ENCODE measurements at regions not wholly inside any gene's neighbourhood (a gene's known extent, or its start where the extent isn't known, plus 50 kb on each side); places are given as distances from the start of the nearest gene placed in this dataset.
"Not testable (repeated sequence)": the region's sequence is repeated elsewhere in the genome, so short reads cannot be mapped to it uniquely, and the experiment has no call there.

GRCh38 chr11:92048415-92048814 lies 176.2 kb upstream of the FAT3 start:
- no peaks in the 10 kb centered on the region for H3K4me1 ChIP-seq (ENCODE audit: control insufficient read depth, insufficient read depth, low read length)
- peaks cover 4% of the 10 kb centered on the region for H3K9me3 ChIP-seq (ENCODE audit: control insufficient read depth, insufficient read depth, low read length)
- no peak overlapping the region for H3K27ac ChIP-seq (ENCODE audit: low read length)
- no peaks in the 10 kb centered on the region for H3K27me3 ChIP-seq (ENCODE audit: control insufficient read depth, insufficient read depth, low read length)
- 40% methylated on average over 1 of the region's 1 CpG for WGBS (ENCODE audit: insufficient coverage)
- DNase-seq (no peak), ATAC-seq (no peak)
- Mint-ChIP-seq H3K36me3 (no peaks in the 10 kb centered on the region), H3K27ac (no peak overlapping the region), H3K4me3 (no peak overlapping the region), H3K27me3 (ENCODE audit: low read depth in 2 of 2) (no peaks in the 10 kb centered on the region), H3K9me3 (peaks cover 7 to 10% of the 10 kb centered on the region in 2 donors), H3K4me1 (no peaks in the 10 kb centered on the region)
- intact Hi-C loops (cut with micrococcal nuclease), result no loop called here
- no peaks in the 10 kb centered on the region for H3K36me3 ChIP-seq (ENCODE audit: control insufficient read depth, insufficient read depth, low read length)
- H3K4me3 ChIP-seq (ENCODE audit: low read length), result no peak overlapping the region
- TF ChIP-seq CTCF (IDR thresholded peaks at IDR 0.05), result no peak

DNA sequence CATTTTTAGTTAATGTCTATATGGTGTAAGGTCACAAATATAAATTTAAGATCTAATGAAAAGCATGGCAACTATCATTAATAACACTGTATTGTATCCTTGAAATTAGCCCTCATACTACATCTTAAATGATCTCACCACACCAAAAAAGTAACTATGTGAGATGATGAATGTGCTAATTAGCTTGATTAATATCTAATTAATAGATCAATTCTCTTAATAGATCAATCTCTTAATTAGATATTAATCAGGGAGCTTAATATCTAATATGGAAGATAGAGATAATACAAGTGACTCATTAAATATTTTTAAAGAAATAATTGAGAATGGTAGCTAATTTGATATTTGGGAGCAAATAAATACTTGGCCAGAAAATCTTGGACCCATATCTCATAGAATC lies 178.5 kb upstream of the FAT3 start:
- Mint-ChIP-seq H3K4me3 (no peak overlapping the region), H3K27ac (no peak overlapping the region), H3K4me1 (no peaks in the 10 kb centered on the region), H3K9me3 (peaks cover 8 to 11% of the 10 kb centered on the region in 2 donors), H3K27me3 (ENCODE audit: low read depth in 2 of 2) (no peaks in the 10 kb centered on the region), H3K36me3 (no peaks in the 10 kb centered on the region)
- intact Hi-C loops (cut with micrococcal nuclease), result no loop called here
- ATAC-seq (no peak), DNase-seq (no peak)
- Histone ChIP-seq H3K36me3 (ENCODE audit: control insufficient read depth, insufficient read depth, low read length) (no peaks in the 10 kb centered on the region), H3K4me3 (ENCODE audit: low read length) (no peak overlapping the region), H3K27ac (ENCODE audit: low read length) (no peak overlapping the region), H3K4me1 (ENCODE audit: control insufficient read depth, insufficient read depth, low read length) (no peaks in the 10 kb centered on the region), H3K9me3 (ENCODE audit: control insufficient read depth, insufficient read depth, low read length) (peaks cover 4% of the 10 kb centered on the region), H3K27me3 (ENCODE audit: control insufficient read depth, insufficient read depth, low read length) (no peaks in the 10 kb centered on the region)
- no peak for TF ChIP-seq CTCF (IDR thresholded peaks at IDR 0.05)

GRCh38 chr11:92045301-92045700 lies 179.3 kb upstream of the FAT3 start:
- H3K9me3 ChIP-seq (ENCODE audit: control insufficient read depth, insufficient read depth, low read length), result peaks cover 4% of the 10 kb centered on the region
- H3K4me3 Mint-ChIP-seq, result no peak overlapping the region
- no peak for TF ChIP-seq CTCF (IDR thresholded peaks at IDR 0.05)
- H3K4me1 Mint-ChIP-seq, result no peaks in the 10 kb centered on the region
- H3K27me3 ChIP-seq (ENCODE audit: control insufficient read depth, insufficient read depth, low read length), result no peaks in the 10 kb centered on the region
- DNase-seq (no peak), ATAC-seq (no peak)
- H3K36me3 Mint-ChIP-seq, result no peaks in the 10 kb centered on the region
- H3K36me3 ChIP-seq (ENCODE audit: control insufficient read depth, insufficient read depth, low read length), result no peaks in the 10 kb centered on the region
- no peaks in the 10 kb centered on the region for H3K27me3 Mint-ChIP-seq (ENCODE audit: low read depth in 2 of 2)
- peaks cover 10 to 13% of the 10 kb centered on the region in 2 donors for H3K9me3 Mint-ChIP-seq
- no peak overlapping the region for H3K27ac ChIP-seq (ENCODE audit: low read length)
- H3K4me3 ChIP-seq (ENCODE audit: low read length), result no peak overlapping the region
- intact Hi-C loops (cut with micrococcal nuclease), result no loop called here
- no peak overlapping the region for H3K27ac Mint-ChIP-seq
- H3K4me1 ChIP-seq (ENCODE audit: control insufficient read depth, insufficient read depth, low read length), result no peaks in the 10 kb centered on the region

DNA sequence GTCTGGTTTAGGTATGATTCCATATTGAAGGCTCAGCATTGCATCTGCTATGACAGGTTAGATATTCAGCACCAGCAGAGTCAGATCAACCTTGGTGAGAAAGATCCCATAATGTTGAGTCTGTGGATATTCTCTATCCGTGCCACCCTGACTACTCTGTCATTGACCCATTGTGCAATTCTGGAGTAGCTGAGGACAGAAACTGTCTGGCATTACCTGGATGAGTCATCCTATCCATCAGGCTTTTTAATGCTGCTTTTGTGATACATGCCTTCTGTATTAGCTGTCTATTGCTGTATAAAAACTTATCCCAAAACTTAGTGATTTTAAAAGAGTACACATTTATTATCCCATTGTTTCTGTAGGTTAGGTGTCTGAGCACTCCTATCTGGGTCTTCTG lies 189.1 kb upstream of the FAT3 start:
- intact Hi-C loops (cut with micrococcal nuclease), result no loop called here
- no peak overlapping the region for H3K4me3 Mint-ChIP-seq
- no peak for ATAC-seq
- Histone ChIP-seq H3K27ac (ENCODE audit: low read length) (no peak overlapping the region), H3K27me3 (ENCODE audit: control insufficient read depth, insufficient read depth, low read length) (no peaks in the 10 kb centered on the region), H3K9me3 (ENCODE audit: control insufficient read depth, insufficient read depth, low read length) (peaks cover 3% of the 10 kb centered on the region), H3K36me3 (ENCODE audit: control insufficient read depth, insufficient read depth, low read length) (no peaks in the 10 kb centered on the region), H3K4me3 (ENCODE audit: low read length) (no peak overlapping the region), H3K4me1 (ENCODE audit: control insufficient read depth, insufficient read depth, low read length) (no peaks in the 10 kb centered on the region)
- H3K9me3 Mint-ChIP-seq, result peaks cover 11 to 12% of the 10 kb centered on the region in 2 donors
- H3K36me3 Mint-ChIP-seq, result no peaks in the 10 kb centered on the region
- H3K27ac Mint-ChIP-seq, result no peak overlapping the region
- no peak for TF ChIP-seq CTCF (IDR thresholded peaks at IDR 0.05)
- no peaks in the 10 kb centered on the region for H3K27me3 Mint-ChIP-seq (ENCODE audit: low read depth in 2 of 2)
- 88% methylated on average over 1 of the region's 1 CpG for WGBS (ENCODE audit: insufficient coverage)
- no peak for DNase-seq
- H3K4me1 Mint-ChIP-seq, result no peaks in the 10 kb centered on the region

GRCh38 chr11:92027136-92027535 lies 197.5 kb upstream of the FAT3 start:
- H3K4me3 Mint-ChIP-seq; H3K27me3 Mint-ChIP-seq (ENCODE audit: low read depth in 2 of 2); DNase-seq; H3K4me1 ChIP-seq (ENCODE audit: control insufficient read depth, insufficient read depth, low read length); H3K36me3 ChIP-seq (ENCODE audit: control insufficient read depth, insufficient read depth, low read length); intact Hi-C loops (cut with micrococcal nuclease); ATAC-seq; H3K27ac Mint-ChIP-seq; H3K27me3 ChIP-seq (ENCODE audit: control insufficient read depth, insufficient read depth, low read length); H3K27ac ChIP-seq (ENCODE audit: low read length); H3K4me3 ChIP-seq (ENCODE audit: low read length); H3K4me1 Mint-ChIP-seq; H3K9me3 ChIP-seq (ENCODE audit: control insufficient read depth, insufficient read depth, low read length): not testable (repeated sequence)
- H3K9me3 Mint-ChIP-seq, result peaks cover 8 to 12% of the 10 kb centered on the region in 2 donors
- WGBS (ENCODE audit: insufficient coverage), result 90% methylated on average over 16 of the region's 16 CpGs
- peaks cover 13% of the 10 kb centered on the region for H3K36me3 Mint-ChIP-seq

All from natural killer cell (primary cell).